Chondrocyte (in vitro differentiated cells): ENCODE measurements at regions not wholly inside any gene's neighbourhood (a gene's known extent, or its start where the extent isn't known, plus 50 kb on each side); places are given as distances from the start of the nearest gene placed in this dataset.

Source experiments
- DNase-seq: peaks from one replicate; pipeline ENCODE4 v3.0.0; 2021; ENCODE audit warnings: mixed read lengths, low spot score
- H3K27ac Mint-ChIP-seq: one replicate; pipeline ENCODE4 v1.8.0; 2021; ENCODE audit warnings: mild to moderate bottlenecking, moderate library complexity, mixed read lengths; ENCODE audit not compliant: unreplicated experiment
- H3K27me3 Mint-ChIP-seq: 2 replicates; pipeline ENCODE4 v1.8.0; 2021; ENCODE audit warnings: low read depth, mixed read lengths
- H3K36me3 Mint-ChIP-seq: 2 replicates; pipeline ENCODE4 v1.8.0; 2021; ENCODE audit warnings: low read depth, mixed read lengths
- H3K4me1 Mint-ChIP-seq: 2 replicates; pipeline ENCODE4 v1.8.0; 2021; ENCODE audit warnings: low read depth, mild to moderate bottlenecking, mixed read lengths
- H3K4me3 Mint-ChIP-seq: one replicate; pipeline ENCODE4 v1.8.0; 2021; ENCODE audit warnings: mild to moderate bottlenecking, moderate library complexity, mixed read lengths; ENCODE audit not compliant: unreplicated experiment
- H3K9me3 Mint-ChIP-seq: 2 replicates; pipeline ENCODE4 v1.8.0; 2021; ENCODE audit warnings: low read depth, mixed read lengths
- TF ChIP-seq, protein P1 (sequence below): fragments of 200-600 bp; sonication (generic); IDR thresholded peaks from 2 replicates; pipeline ENCODE4 v1.5.0; 2021; ENCODE audit warnings: antibody characterized with exemption, mild to moderate bottlenecking, moderate library complexity

DNA sequence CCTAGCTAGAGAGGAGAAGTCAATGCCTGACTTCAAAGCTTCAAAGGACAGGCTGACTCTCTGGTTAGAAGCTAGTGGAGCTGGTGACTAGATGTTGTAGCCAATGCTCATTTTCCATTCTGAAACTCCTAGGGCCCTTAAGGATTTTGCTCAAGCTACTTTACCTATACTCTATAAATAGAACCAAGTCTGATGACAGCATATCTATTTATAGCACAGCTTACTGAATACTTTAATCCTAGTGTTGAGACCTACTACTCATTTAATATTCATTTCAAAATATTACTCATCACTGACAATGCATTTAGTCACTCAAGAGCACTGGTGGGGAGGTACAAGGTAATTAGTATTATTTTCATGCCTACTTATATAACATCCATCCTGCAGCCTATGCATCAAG is 137.2 kb upstream of the PELI2 start:
- Mint-ChIP-seq H3K27ac (no peak overlapping the region), H3K36me3 (peaks cover 3% of the 10 kb centered on the region), H3K9me3 (peaks cover 18% of the 10 kb centered on the region), H3K4me1 (no peaks in the 10 kb centered on the region), H3K4me3 (no peak overlapping the region), H3K27me3 (peaks cover 2% of the 10 kb centered on the region)
- TF ChIP-seq, protein P1, sequence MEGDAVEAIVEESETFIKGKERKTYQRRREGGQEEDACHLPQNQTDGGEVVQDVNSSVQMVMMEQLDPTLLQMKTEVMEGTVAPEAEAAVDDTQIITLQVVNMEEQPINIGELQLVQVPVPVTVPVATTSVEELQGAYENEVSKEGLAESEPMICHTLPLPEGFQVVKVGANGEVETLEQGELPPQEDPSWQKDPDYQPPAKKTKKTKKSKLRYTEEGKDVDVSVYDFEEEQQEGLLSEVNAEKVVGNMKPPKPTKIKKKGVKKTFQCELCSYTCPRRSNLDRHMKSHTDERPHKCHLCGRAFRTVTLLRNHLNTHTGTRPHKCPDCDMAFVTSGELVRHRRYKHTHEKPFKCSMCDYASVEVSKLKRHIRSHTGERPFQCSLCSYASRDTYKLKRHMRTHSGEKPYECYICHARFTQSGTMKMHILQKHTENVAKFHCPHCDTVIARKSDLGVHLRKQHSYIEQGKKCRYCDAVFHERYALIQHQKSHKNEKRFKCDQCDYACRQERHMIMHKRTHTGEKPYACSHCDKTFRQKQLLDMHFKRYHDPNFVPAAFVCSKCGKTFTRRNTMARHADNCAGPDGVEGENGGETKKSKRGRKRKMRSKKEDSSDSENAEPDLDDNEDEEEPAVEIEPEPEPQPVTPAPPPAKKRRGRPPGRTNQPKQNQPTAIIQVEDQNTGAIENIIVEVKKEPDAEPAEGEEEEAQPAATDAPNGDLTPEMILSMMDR = no peak
- DNase-seq = no peak

- Mint-ChIP-seq H3K27ac (no peak overlapping the region), H3K4me3 (no peak overlapping the region), H3K4me1 (no peaks in the 10 kb centered on the region)
Observed at GRCh38 chr14:55986069-55986468, 132.1 kb upstream of the PELI2 start.

DNA sequence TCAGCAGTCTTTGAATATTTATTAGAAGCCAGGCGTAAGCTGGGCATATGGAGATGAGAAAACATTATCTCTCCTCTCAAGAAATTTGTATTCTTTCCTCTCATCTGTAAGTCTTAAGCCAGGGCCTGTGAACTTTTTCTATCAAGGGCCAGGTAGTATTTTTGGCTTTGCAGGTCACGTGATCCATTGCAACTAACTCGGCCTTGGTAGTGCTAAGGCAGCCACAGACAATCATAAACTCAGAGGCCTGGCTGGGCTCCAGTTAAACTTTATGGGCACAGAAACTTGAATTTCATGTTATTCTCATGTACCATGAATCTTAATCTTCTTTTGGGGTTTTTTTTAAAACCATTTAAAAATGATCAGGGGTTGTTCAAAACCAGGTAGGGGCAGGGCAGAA is 117.4 kb upstream of the PELI2 start:
- Mint-ChIP-seq H3K4me3 (no peak overlapping the region), H3K9me3 (peaks cover 15% of the 10 kb centered on the region), H3K27ac (no peak overlapping the region), H3K4me1 (peaks cover 25% of the 10 kb centered on the region), H3K27me3 (peaks cover 3% of the 10 kb centered on the region), H3K36me3 (peaks cover 1% of the 10 kb centered on the region)
- TF ChIP-seq, protein P1 = no peak
- no peak for DNase-seq

More at GRCh38 chr14:55986069-55986468, 132.1 kb upstream of the PELI2 start:
- Mint-ChIP-seq H3K36me3 (no peaks in the 10 kb centered on the region), H3K9me3 (peaks cover 10% of the 10 kb centered on the region), H3K27me3 (peaks cover 5% of the 10 kb centered on the region)
- DNase-seq = no peak
- TF ChIP-seq, protein P1 = no peak

GRCh38 chr14:56002342-56002741 is 115.9 kb upstream of the PELI2 start:
- Mint-ChIP-seq H3K4me3 (no peak overlapping the region), H3K9me3 (peaks cover 6% of the 10 kb centered on the region), H3K27ac (peak overlapping the region; percentile 49), H3K4me1 (peaks cover 25% of the 10 kb centered on the region), H3K36me3 (peaks cover 1% of the 10 kb centered on the region), H3K27me3 (no peaks in the 10 kb centered on the region)
- no peak for DNase-seq
- TF ChIP-seq, protein P1 = no peak

DNA sequence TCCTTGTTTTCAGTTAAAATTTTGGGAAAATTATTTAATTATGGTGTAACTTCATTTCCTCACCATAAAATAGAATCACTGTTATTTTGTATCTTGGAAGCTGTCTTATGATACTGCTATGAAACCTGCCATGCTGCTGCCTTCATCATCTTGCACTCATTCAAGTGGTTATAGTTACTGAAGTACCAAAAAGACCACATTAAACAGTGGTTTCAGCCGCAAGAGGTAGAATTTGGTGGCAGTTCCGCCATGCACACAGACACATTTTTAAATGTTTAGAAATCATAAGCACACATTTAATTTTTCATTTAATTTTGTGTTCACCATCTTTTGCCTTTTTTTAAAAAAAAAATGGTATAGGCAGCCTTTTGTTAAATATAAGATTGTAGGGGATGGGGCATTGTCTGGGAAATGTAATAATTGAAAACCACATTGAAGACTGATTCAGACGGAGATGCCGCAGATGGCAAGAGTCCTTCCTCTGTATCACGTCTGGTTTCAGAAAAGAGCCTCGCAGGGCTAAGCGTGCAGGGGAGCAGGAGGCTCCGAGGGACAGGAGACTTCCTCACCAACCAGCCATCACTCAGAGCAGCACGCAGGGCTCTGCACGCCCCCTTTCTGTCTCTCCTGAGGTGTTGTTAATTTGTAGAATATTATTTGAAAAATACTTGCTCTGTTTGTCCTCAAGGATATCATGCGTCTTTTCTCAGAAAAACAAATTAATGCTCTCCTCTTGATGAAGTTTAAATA is 115.2 kb upstream of the PELI2 start:
- Mint-ChIP-seq H3K27me3 (no peaks in the 10 kb centered on the region), H3K4me1 (peaks cover 25% of the 10 kb centered on the region), H3K4me3 (no peak overlapping the region), H3K9me3 (peaks cover 9% of the 10 kb centered on the region), H3K36me3 (peaks cover 1% of the 10 kb centered on the region), H3K27ac (no peak overlapping the region)
- TF ChIP-seq, protein P1 = no peak
- DNase-seq = no peak
